ENCODE measurements at regions not wholly inside any gene's neighbourhood (a gene's known extent, or its start where the extent isn't known, plus 50 kb on each side); places are given as distances from the start of the nearest gene placed in this dataset.

DNA sequence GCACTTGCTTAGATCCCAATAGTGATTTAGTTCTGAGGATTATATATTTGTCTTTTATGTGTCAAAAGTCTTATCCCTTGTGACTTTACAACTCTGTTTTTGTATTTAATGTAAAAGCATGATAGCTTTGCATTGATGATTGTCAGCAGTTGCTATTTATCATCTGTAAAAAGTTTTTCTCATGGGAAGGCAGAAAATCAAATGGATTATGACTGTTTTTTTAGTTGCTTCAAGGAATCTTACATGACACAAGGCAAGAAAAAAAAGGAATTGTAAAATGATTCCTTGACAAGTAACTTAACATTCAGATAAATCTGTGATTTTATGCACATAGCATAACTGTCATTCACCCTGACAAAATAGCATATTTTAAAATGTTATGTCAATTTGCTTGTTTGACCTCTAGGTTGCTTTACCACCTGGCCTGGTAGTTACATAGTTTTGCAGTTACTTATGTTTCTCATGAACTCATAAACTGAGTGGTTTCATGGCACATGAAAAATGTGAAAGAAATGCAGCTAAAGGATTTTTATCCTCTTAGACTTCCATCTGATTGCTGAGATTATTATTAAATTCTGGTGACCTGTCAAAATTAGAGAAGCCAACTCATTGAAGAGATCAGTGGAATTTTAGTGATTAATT is 622.6 kb downstream of the ADGRL2 start:
- no peaks in the 10 kb centered on the region for H3K4me1 ChIP-seq (ENCODE audit: low read depth)
- no peaks in the 10 kb centered on the region for H3K36me3 ChIP-seq
- H3K4me3 ChIP-seq: no peak overlapping the region
- DNase-seq (ENCODE audit: low read depth in 1 of 2, low spot score in 1 of 2): no peak
- H3K9me3 ChIP-seq (ENCODE audit: low read depth): no peaks in the 10 kb centered on the region
- TF ChIP-seq CTCF (IDR thresholded peaks at IDR 0.05; ENCODE audit: low read depth, low read length): no peak
- H3K27ac ChIP-seq: no peak overlapping the region
- H3K27me3 ChIP-seq: no peaks in the 10 kb centered on the region

DNA sequence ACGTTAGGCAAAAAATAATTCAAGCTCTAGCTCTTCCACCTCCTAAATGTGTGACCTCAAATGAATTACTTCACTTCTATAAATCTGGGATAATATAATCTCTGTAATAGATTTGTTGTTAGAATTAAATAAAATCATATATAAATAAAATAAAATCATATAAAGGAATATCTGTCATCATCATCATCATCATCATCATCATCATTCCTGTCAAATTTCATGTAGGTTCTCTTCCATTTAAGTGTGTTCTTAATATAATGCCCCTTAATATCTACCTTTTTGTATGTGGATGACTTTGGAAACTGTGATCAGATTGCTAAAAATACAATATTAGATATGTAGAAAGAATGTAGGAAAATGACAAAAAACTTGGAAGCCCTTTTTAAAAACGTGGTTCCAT is 621.0 kb downstream of the ADGRL2 start:
- no peak for TF ChIP-seq CTCF (IDR thresholded peaks at IDR 0.05; ENCODE audit: low read depth, low read length)
- H3K36me3 ChIP-seq: no peaks in the 10 kb centered on the region
- H3K9me3 ChIP-seq (ENCODE audit: low read depth): no peaks in the 10 kb centered on the region
- no peaks in the 10 kb centered on the region for H3K27me3 ChIP-seq
- no peak overlapping the region for H3K27ac ChIP-seq
- DNase-seq (ENCODE audit: low read depth in 1 of 2, low spot score in 1 of 2): no peak
- H3K4me3 ChIP-seq: no peak overlapping the region
- H3K4me1 ChIP-seq (ENCODE audit: low read depth): peaks cover 6% of the 10 kb centered on the region

DNA sequence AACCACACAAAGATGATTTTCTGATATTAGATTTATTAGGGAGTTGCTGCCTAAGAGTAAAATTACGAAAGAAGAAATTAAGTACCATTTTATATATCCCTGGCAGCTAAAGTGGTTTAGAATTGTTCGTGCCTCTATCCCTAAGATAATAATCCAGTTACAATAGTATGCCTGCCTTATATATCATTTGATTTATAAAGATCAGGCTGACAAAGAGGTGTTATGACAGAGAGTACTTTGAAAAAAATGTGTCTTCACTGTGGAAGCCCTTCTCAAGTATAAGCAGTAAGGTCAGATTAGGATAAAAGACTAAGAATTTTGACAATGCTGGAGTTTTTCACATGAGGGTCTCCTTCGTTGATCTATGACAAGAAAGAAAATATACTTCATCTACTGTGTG is 619.9 kb downstream of the ADGRL2 start:
- H3K27me3 ChIP-seq: no peaks in the 10 kb centered on the region
- H3K4me1 ChIP-seq (ENCODE audit: low read depth): peaks cover 6% of the 10 kb centered on the region
- H3K27ac ChIP-seq: no peak overlapping the region
- no peak for TF ChIP-seq CTCF (IDR thresholded peaks at IDR 0.05; ENCODE audit: low read depth, low read length)
- DNase-seq (ENCODE audit: low read depth in 1 of 2, low spot score in 1 of 2): no peak
- H3K36me3 ChIP-seq: no peaks in the 10 kb centered on the region
- no peak overlapping the region for H3K4me3 ChIP-seq
- no peaks in the 10 kb centered on the region for H3K9me3 ChIP-seq (ENCODE audit: low read depth)

DNA sequence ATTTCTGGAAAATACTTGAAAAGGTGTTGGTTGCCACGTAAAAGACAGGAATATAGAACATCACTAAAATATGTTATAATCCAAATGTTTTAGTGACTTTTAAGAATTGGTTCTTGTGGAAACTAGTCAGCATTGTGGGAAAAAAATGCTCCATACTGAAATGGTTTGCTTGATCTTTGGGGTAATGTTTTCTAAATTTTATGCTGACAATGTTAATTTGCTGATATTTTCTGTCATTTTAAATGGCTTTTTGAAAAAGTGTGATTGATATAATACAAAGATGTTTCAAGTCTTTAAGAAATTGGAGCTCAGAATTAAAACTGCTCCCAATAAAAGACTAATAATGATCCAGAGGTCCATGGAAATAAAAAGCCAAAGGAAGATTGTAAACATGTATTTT is 610.9 kb downstream of the ADGRL2 start:
- no peak overlapping the region for H3K27ac ChIP-seq
- DNase-seq (ENCODE audit: low read depth in 1 of 2, low spot score in 1 of 2): no peak
- no peaks in the 10 kb centered on the region for H3K4me1 ChIP-seq (ENCODE audit: low read depth)
- no peaks in the 10 kb centered on the region for H3K36me3 ChIP-seq
- no peaks in the 10 kb centered on the region for H3K9me3 ChIP-seq (ENCODE audit: low read depth)
- no peak for TF ChIP-seq CTCF (IDR thresholded peaks at IDR 0.05; ENCODE audit: low read depth, low read length)
- H3K27me3 ChIP-seq: no peaks in the 10 kb centered on the region
- H3K4me3 ChIP-seq: no peak overlapping the region

GRCh38 chr1:82405333-82405732 is 604.6 kb downstream of the ADGRL2 start:
- no peak overlapping the region for H3K27ac ChIP-seq
- H3K27me3 ChIP-seq: no peaks in the 10 kb centered on the region
- no peaks in the 10 kb centered on the region for H3K9me3 ChIP-seq (ENCODE audit: low read depth)
- H3K4me1 ChIP-seq (ENCODE audit: low read depth): no peaks in the 10 kb centered on the region
- no peak overlapping the region for H3K4me3 ChIP-seq
- H3K36me3 ChIP-seq: no peaks in the 10 kb centered on the region
- no peak for TF ChIP-seq CTCF (IDR thresholded peaks at IDR 0.05; ENCODE audit: low read depth, low read length)
- no peak for DNase-seq (ENCODE audit: low read depth in 1 of 2, low spot score in 1 of 2)

GRCh38 chr1:82401116-82401515 is 600.4 kb downstream of the ADGRL2 start:
- H3K4me1 ChIP-seq (ENCODE audit: low read depth): no peaks in the 10 kb centered on the region
- no peaks in the 10 kb centered on the region for H3K36me3 ChIP-seq
- DNase-seq (ENCODE audit: low read depth in 1 of 2, low spot score in 1 of 2): no peak
- no peak overlapping the region for H3K4me3 ChIP-seq
- H3K27me3 ChIP-seq: no peaks in the 10 kb centered on the region
- no peaks in the 10 kb centered on the region for H3K9me3 ChIP-seq (ENCODE audit: low read depth)
- no peak overlapping the region for H3K27ac ChIP-seq
- TF ChIP-seq CTCF (IDR thresholded peaks at IDR 0.05; ENCODE audit: low read depth, low read length): no peak
